PC-9 (cell line): ENCODE measurements at regions not wholly inside any gene's neighbourhood (a gene's known extent, or its start where the extent isn't known, plus 50 kb on each side); places are given as distances from the start of the nearest gene placed in this dataset.

Source experiments
- BruUV-seq: library from RNA; stranded (reverse); fragments of 400-500 nt; replicated peaks from 2 replicates; lab custom pipeline; 2021; lab: Mats Ljungman, UMichigan
- CTCF ChIA-PET: fragments of 300-600 bp; sonication (Branson Sonifier 250); formaldehyde crosslinking; loops from one replicate; lab custom pipeline; 2022; ENCODE audit warnings: antibody characterized with exemption; lab: Charles Lee
- POLR2A ChIA-PET: fragments of 300-600 bp; sonication (Branson Sonifier 250); formaldehyde crosslinking; loops from one replicate; lab custom pipeline; 2022; ENCODE audit warnings: antibody characterized with exemption; ENCODE audit not compliant: unreplicated experiment; lab: Charles Lee
- DNase-seq, 2 experiments: peaks; one replicate each; pipeline versions ENCODE4 v3.0.0 to v3.0.0-alpha.2; 2015 to 2022; ENCODE audit warnings: mixed read lengths in 1 of 2
- H2AFZ ChIP-seq: fragments of 200-600 bp; sonication (generic); 2 replicates; pipeline ENCODE4 v1.8.1; 2017; ENCODE audit warnings: antibody characterized with exemption
- H3F3A ChIP-seq: fragments of 200-600 bp; sonication (generic); 2 replicates; pipeline ENCODE4 v1.8.1; 2017; ENCODE audit warnings: antibody characterized with exemption, mild to moderate bottlenecking, low read depth; ENCODE audit not compliant: insufficient read depth
- H3K27ac ChIP-seq: fragments of 200-600 bp; sonication (generic); 2 replicates; pipeline ENCODE4 v1.6.1; 2016; ENCODE audit warnings: mixed run types
- H3K27me3 ChIP-seq: fragments of 200-600 bp; sonication (generic); 2 replicates; pipeline ENCODE4 v1.6.1; 2016; ENCODE audit warnings: low read depth, mixed run types; ENCODE audit not compliant: insufficient read depth
- H3K36me3 ChIP-seq: fragments of 200-600 bp; sonication (generic); 2 replicates; pipeline ENCODE4 v1.6.1; 2016; ENCODE audit warnings: low read depth, mixed run types
- H3K4me1 ChIP-seq: fragments of 200-600 bp; sonication (generic); replicated peaks from 2 replicates; pipeline ENCODE4 v1.6.1; 2016; ENCODE audit warnings: mixed run types; ENCODE audit not compliant: insufficient read depth
- H3K4me2 ChIP-seq: fragments of 200-600 bp; sonication (generic); 2 replicates; pipeline ENCODE4 v1.6.1; 2017; ENCODE audit warnings: mixed run types
- H3K4me3 ChIP-seq: fragments of 200-600 bp; sonication (generic); 2 replicates; pipeline ENCODE4 v1.6.1; 2016; ENCODE audit warnings: mixed run types
- H3K79me2 ChIP-seq: fragments of 200-600 bp; sonication (generic); 2 replicates; pipeline ENCODE4 v1.6.1; 2017; ENCODE audit warnings: low read depth, mixed run types
- H3K9me2 ChIP-seq: fragments of 200-600 bp; sonication (generic); 2 replicates; pipeline ENCODE4 v1.8.1; 2017; ENCODE audit warnings: mild to moderate bottlenecking; ENCODE audit not compliant: insufficient read depth
- H3K9me3 ChIP-seq: fragments of 200-600 bp; sonication (generic); 2 replicates; pipeline ENCODE4 v1.8.1; 2016; ENCODE audit warnings: low read depth; ENCODE audit not compliant: insufficient read depth
- H4K20me1 ChIP-seq: fragments of 200-600 bp; sonication (generic); 2 replicates; pipeline ENCODE4 v1.8.1; 2017; ENCODE audit not compliant: insufficient read depth
- EZH2 ChIP-seq: fragments of 200-600 bp; sonication (generic); IDR thresholded peaks from 2 replicates; pipeline ENCODE4 v1.8.0; 2017; ENCODE audit warnings: antibody characterized with exemption, low read depth
- intact Hi-C: fragments of 100-400 bp; cut with micrococcal nuclease; formaldehyde crosslinking; loops from one replicate; pipeline ENCODE4 v1.10.0; 2022; ENCODE audit not compliant: unreplicated experiment
- TF ChIP-seq, protein P1 (sequence below): fragments of 200-600 bp; sonication (generic); conservative IDR thresholded peaks from 2 replicates; pipeline ENCODE4 v1.6.1; 2017; ENCODE audit warnings: mixed run types, antibody characterized with exemption, mild to moderate bottlenecking, moderate library complexity

GRCh38 chr16:54361246-54361645, 74.7 kb upstream of the IRX3 start:
- H2AFZ ChIP-seq, result no peak overlapping the region
- H3K4me2 ChIP-seq, result no peak overlapping the region
- no peaks in the 10 kb centered on the region for H3K9me2 ChIP-seq
- no peaks in the 10 kb centered on the region for H3K9me3 ChIP-seq
- no peaks in the 10 kb centered on the region for H3F3A ChIP-seq
- BruUV-seq, result no TSS peak
- intact Hi-C loops, result no loop called here
- no peaks in the 10 kb centered on the region for H3K27me3 ChIP-seq
- H3K27ac ChIP-seq, result no peak overlapping the region
- H4K20me1 ChIP-seq, result no peaks in the 10 kb centered on the region
- no peaks in the 10 kb centered on the region for H3K79me2 ChIP-seq
- no peaks in the 10 kb centered on the region for H3K4me1 ChIP-seq
- ChIA-PET CTCF (no interaction called here), POLR2A (interaction anchor here (0.7 kb wide), 1 partner anchor 89 kb away, joined by 16 read pairs; no protein-coding TSS in a partner anchor)
- no peak overlapping the region for H3K4me3 ChIP-seq
- no peak for TF ChIP-seq EZH2
- TF ChIP-seq, protein P1, sequence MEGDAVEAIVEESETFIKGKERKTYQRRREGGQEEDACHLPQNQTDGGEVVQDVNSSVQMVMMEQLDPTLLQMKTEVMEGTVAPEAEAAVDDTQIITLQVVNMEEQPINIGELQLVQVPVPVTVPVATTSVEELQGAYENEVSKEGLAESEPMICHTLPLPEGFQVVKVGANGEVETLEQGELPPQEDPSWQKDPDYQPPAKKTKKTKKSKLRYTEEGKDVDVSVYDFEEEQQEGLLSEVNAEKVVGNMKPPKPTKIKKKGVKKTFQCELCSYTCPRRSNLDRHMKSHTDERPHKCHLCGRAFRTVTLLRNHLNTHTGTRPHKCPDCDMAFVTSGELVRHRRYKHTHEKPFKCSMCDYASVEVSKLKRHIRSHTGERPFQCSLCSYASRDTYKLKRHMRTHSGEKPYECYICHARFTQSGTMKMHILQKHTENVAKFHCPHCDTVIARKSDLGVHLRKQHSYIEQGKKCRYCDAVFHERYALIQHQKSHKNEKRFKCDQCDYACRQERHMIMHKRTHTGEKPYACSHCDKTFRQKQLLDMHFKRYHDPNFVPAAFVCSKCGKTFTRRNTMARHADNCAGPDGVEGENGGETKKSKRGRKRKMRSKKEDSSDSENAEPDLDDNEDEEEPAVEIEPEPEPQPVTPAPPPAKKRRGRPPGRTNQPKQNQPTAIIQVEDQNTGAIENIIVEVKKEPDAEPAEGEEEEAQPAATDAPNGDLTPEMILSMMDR, result no peak
- no peak for DNase-seq
- no peaks in the 10 kb centered on the region for H3K36me3 ChIP-seq

DNA sequence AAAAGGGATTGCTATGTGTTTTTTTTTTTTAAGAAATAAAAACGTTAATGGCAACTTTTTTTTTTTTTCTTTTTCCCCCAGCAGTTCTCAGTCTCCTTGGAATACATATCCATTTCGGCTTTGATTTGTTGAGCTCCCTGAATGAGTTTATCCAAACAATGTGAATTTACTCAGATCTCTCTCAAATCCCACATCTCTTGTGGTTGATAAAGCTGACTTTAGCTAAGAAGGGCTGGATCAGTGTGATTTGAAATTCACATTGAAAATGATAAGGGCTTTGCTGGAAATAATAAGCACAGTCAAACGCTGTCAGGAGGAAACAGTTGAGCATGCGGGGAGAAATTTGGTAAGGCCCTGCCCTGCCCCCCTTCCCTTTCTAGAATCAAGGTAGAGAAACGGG, 74.1 kb upstream of the IRX3 start:
- no peaks in the 10 kb centered on the region for H3K79me2 ChIP-seq
- intact Hi-C loops, result no loop called here
- no peaks in the 10 kb centered on the region for H3F3A ChIP-seq
- CTCF ChIA-PET, result interaction anchor here (0.7 kb wide), 1 partner anchor 53 kb away, joined by 6 read pairs; no protein-coding TSS in a partner anchor
- no peaks in the 10 kb centered on the region for H3K4me1 ChIP-seq
- POLR2A ChIA-PET, result interaction anchor here (0.7 kb wide), 1 partner anchor 89 kb away, joined by 16 read pairs; no protein-coding TSS in a partner anchor
- H3K27me3 ChIP-seq, result no peaks in the 10 kb centered on the region
- TF ChIP-seq, protein P1, result no peak
- no peak for TF ChIP-seq EZH2
- no peaks in the 10 kb centered on the region for H3K36me3 ChIP-seq
- H3K4me3 ChIP-seq, result no peak overlapping the region
- H3K9me3 ChIP-seq, result no peaks in the 10 kb centered on the region
- no peak overlapping the region for H2AFZ ChIP-seq
- DNase-seq, result no peak
- no peaks in the 10 kb centered on the region for H4K20me1 ChIP-seq
- no peaks in the 10 kb centered on the region for H3K9me2 ChIP-seq
- BruUV-seq, result no TSS peak
- H3K27ac ChIP-seq, result no peak overlapping the region
- no peak overlapping the region for H3K4me2 ChIP-seq

DNA sequence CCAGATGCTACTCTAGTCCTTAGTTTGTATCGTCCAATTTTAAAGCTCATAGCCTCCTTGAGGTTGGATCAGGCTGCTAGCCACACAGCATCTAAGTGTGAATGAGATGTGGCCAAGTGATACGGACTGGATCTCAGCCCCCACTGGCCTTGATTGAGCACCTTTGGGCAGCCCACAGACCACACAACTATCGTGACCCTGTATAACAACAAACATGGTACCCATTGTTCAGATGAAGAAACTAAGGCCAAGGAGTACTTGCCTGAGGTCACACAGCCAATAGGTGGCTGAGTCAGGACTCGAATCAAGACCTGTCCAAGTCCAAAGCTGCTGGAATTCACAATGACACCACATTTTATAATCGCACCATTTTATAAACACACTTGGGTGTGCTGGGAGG, 73.0 kb upstream of the IRX3 start:
- TF ChIP-seq EZH2, result no peak
- TF ChIP-seq, protein P1, result no peak
- intact Hi-C loops, result no loop called here
- POLR2A ChIA-PET, result no interaction called here
- Histone ChIP-seq H3K4me2 (no peak overlapping the region), H4K20me1 (no peaks in the 10 kb centered on the region), H3K4me3 (no peak overlapping the region), H3K27ac (no peak overlapping the region), H3F3A (no peaks in the 10 kb centered on the region), H3K4me1 (no peaks in the 10 kb centered on the region), H3K9me3 (no peaks in the 10 kb centered on the region), H3K9me2 (no peaks in the 10 kb centered on the region), H3K36me3 (no peaks in the 10 kb centered on the region), H2AFZ (no peak overlapping the region), H3K79me2 (no peaks in the 10 kb centered on the region), H3K27me3 (no peaks in the 10 kb centered on the region)
- CTCF ChIA-PET, result no interaction called here
- BruUV-seq, result no TSS peak
- DNase-seq, result no peak
